Fibroblast of lung (primary cell): ENCODE measurements at regions not wholly inside any gene's neighbourhood (a gene's known extent, or its start where the extent isn't known, plus 50 kb on each side); places are given as distances from the start of the nearest gene placed in this dataset.

Experiments used
- DNase-seq, 2 donors: peaks; one replicate each; pipeline versions ENCODE4 v3.0.0 to v3.0.0-alpha.2; 2010; ENCODE audit warnings: low read depth in 2 of 2
- H2AFZ ChIP-seq: 2 replicates; pipeline ENCODE4 v1.5.1; 2012; ENCODE audit warnings: low read length, control low read depth, inconsistent platforms
- H3K27ac ChIP-seq: 2 replicates; pipeline ENCODE4 v1.5.1; 2011; ENCODE audit warnings: low read length, control low read depth; ENCODE audit not compliant: insufficient read depth
- H3K27me3 ChIP-seq: 2 replicates; pipeline ENCODE4 v1.5.1; 2011; ENCODE audit warnings: mild to moderate bottlenecking, low read length; ENCODE audit not compliant: control insufficient read depth, insufficient read depth
- H3K36me3 ChIP-seq: 2 replicates; pipeline ENCODE4 v1.5.1; 2011; ENCODE audit warnings: low read length; ENCODE audit not compliant: control insufficient read depth, insufficient read depth
- H3K4me1 ChIP-seq: 2 replicates; pipeline ENCODE4 v1.5.1; 2011; ENCODE audit warnings: low read length; ENCODE audit not compliant: control insufficient read depth, insufficient read depth; ENCODE audit errors: extremely low read depth
- H3K4me2 ChIP-seq: 2 replicates; pipeline ENCODE4 v1.5.1; 2011; ENCODE audit warnings: low read length, control low read depth; ENCODE audit not compliant: insufficient read depth; ENCODE audit errors: extremely low read depth
- H3K4me3 ChIP-seq, 4 experiments: fragments of 200-600 bp in 1 of 4; sonication (generic) in 1 of 4; replicated peaks in 1 of 4; 2 replicates each; pipeline ENCODE4 v1.5.1; 2011 to 2016; ENCODE audit warnings: low read length in 4 of 4, low read depth in 3 of 4, mild to moderate bottlenecking in 3 of 4, control low read depth in 2 of 4, inconsistent platforms in 1 of 4, mixed read lengths in 1 of 4; ENCODE audit not compliant: insufficient read depth in 1 of 4; ENCODE audit errors: control extremely low read depth in 1 of 4
- H3K79me2 ChIP-seq: 2 replicates; pipeline ENCODE4 v1.5.1; 2012; ENCODE audit warnings: mild to moderate bottlenecking, low read length, inconsistent platforms; ENCODE audit not compliant: control insufficient read depth, insufficient read depth
- H3K9ac ChIP-seq: 2 replicates; pipeline ENCODE4 v1.5.1; 2011; ENCODE audit warnings: mild to moderate bottlenecking, low read length, control low read depth; ENCODE audit not compliant: insufficient read depth
- H3K9me3 ChIP-seq: 2 replicates; pipeline ENCODE4 v1.5.1; 2012; ENCODE audit warnings: low read depth, low read length; ENCODE audit not compliant: control insufficient read depth, insufficient read depth
- H4K20me1 ChIP-seq: 2 replicates; pipeline ENCODE4 v1.5.1; 2011; ENCODE audit warnings: low read length; ENCODE audit not compliant: control insufficient read depth, insufficient read depth; ENCODE audit errors: extremely low read depth
- CTCF ChIP-seq, 2 donors: IDR thresholded peaks in 1 of 2; conservative IDR thresholded peaks in 1 of 2; 1 replicate in 1 of 2; 2 replicates in 1 of 2; pipeline ENCODE4 v1.5.1; 2011 to 2012; ENCODE audit warnings: low read length in 2 of 2, control low read depth in 1 of 2, inconsistent platforms in 1 of 2, low read depth in 1 of 2, mild to moderate bottlenecking in 1 of 2
- EZH2 ChIP-seq: IDR thresholded peaks from 2 replicates; pipeline ENCODE4 v1.5.1; 2012; ENCODE audit warnings: low read length, control low read depth, mild to moderate bottlenecking; ENCODE audit errors: missing control alignments

GRCh38 chr2:55807900-55808299 is 114.3 kb upstream of the PNPT1 start:
- H3K79me2 ChIP-seq = no peaks in the 10 kb centered on the region
- peaks cover 3% of the 10 kb centered on the region for H3K4me1 ChIP-seq
- no peaks in the 10 kb centered on the region for H3K27me3 ChIP-seq
- no peaks in the 10 kb centered on the region for H4K20me1 ChIP-seq
- no peak overlapping the region for H3K4me2 ChIP-seq
- no peak overlapping the region for H3K9ac ChIP-seq
- no peak overlapping the region for H2AFZ ChIP-seq
- no peak overlapping the region for H3K4me3 ChIP-seq
- no peaks in the 10 kb centered on the region for H3K36me3 ChIP-seq
- no peak overlapping the region for H3K27ac ChIP-seq
- DNase-seq = no peak
- H3K9me3 ChIP-seq = no peaks in the 10 kb centered on the region
- TF ChIP-seq EZH2 = no peak
- TF ChIP-seq CTCF (conservative IDR thresholded peaks at IDR 0.05 in 1 of 2, IDR thresholded peaks at IDR 0.05 in 1 of 2; ENCODE audit: low read depth in 1 of 2, low read length in 2 of 2) = no peak

GRCh38 chr2:55805686-55806085 is 112.0 kb upstream of the PNPT1 start:
- no peaks in the 10 kb centered on the region for H3K79me2 ChIP-seq
- no peaks in the 10 kb centered on the region for H4K20me1 ChIP-seq
- H3K9me3 ChIP-seq = no peaks in the 10 kb centered on the region
- no peak overlapping the region for H2AFZ ChIP-seq
- H3K36me3 ChIP-seq = no peaks in the 10 kb centered on the region
- H3K27me3 ChIP-seq = no peaks in the 10 kb centered on the region
- TF ChIP-seq EZH2 = no peak
- TF ChIP-seq CTCF (conservative IDR thresholded peaks at IDR 0.05 in 1 of 2, IDR thresholded peaks at IDR 0.05 in 1 of 2; ENCODE audit: low read depth in 1 of 2, low read length in 2 of 2) = no peak
- H3K4me2 ChIP-seq = no peak overlapping the region
- no peak for DNase-seq
- no peak overlapping the region for H3K27ac ChIP-seq
- H3K4me1 ChIP-seq = no peaks in the 10 kb centered on the region
- no peak overlapping the region for H3K9ac ChIP-seq
- no peak overlapping the region for H3K4me3 ChIP-seq

- no peak overlapping the region for H3K27ac ChIP-seq
- no peak overlapping the region for H3K4me2 ChIP-seq
- H3K36me3 ChIP-seq = no peaks in the 10 kb centered on the region
- no peaks in the 10 kb centered on the region for H3K79me2 ChIP-seq
- no peaks in the 10 kb centered on the region for H3K9me3 ChIP-seq
- H2AFZ ChIP-seq = no peak overlapping the region
- TF ChIP-seq CTCF (conservative IDR thresholded peaks at IDR 0.05 in 1 of 2, IDR thresholded peaks at IDR 0.05 in 1 of 2; ENCODE audit: low read depth in 1 of 2, low read length in 2 of 2) (no peak), EZH2 (no peak)
- no peak for DNase-seq
- no peak overlapping the region for H3K9ac ChIP-seq
- H3K4me3 ChIP-seq = no peak overlapping the region
- no peaks in the 10 kb centered on the region for H4K20me1 ChIP-seq
- H3K4me1 ChIP-seq = no peaks in the 10 kb centered on the region
- no peaks in the 10 kb centered on the region for H3K27me3 ChIP-seq
Observed at GRCh38 chr2:55804535-55804934, 110.9 kb upstream of the PNPT1 start.
